Prostate gland (tissue), 2 donors: ENCODE measurements at regions not wholly inside any gene's neighbourhood (a gene's known extent, or its start where the extent isn't known, plus 50 kb on each side); places are given as distances from the start of the nearest gene placed in this dataset.

ENCODE experiments used
- CTCF ChIP-seq, 4 experiments: fragments of 200-600 bp in 2 of 4; fragments of 450-650 bp in 2 of 4; sonication (generic) in 2 of 4; IDR thresholded peaks; 1 replicate in 3 of 4; 2 replicates in 1 of 4; pipeline ENCODE4 v1.5.1; 2016 to 2019; ENCODE audit warnings: antibody characterized with exemption in 4 of 4, mild to moderate bottlenecking in 2 of 4, moderate library complexity in 2 of 4
- POLR2A ChIP-seq: fragments of 450-650 bp; IDR thresholded peaks from one replicate; pipeline ENCODE4 v1.6.1; 2016; ENCODE audit warnings: antibody characterized with exemption, mild to moderate bottlenecking
- POLR2AphosphoS5 ChIP-seq: sonication (generic); formaldehyde crosslinking; IDR thresholded peaks from one replicate; pipeline ENCODE4 v1.6.1; 2017; ENCODE audit warnings: antibody characterized with exemption

GRCh38 chr17:77907497-77908461, 50.7 kb upstream of the TNRC6C start:
- TF ChIP-seq POLR2A (no peak), CTCF (IDR thresholded peaks at IDR 0.05) (no peak), POLR2AphosphoS5 (no peak)
